ENCODE measurements at regions not wholly inside any gene's neighbourhood (a gene's known extent, or its start where the extent isn't known, plus 50 kb on each side); places are given as distances from the start of the nearest gene placed in this dataset.

DNA sequence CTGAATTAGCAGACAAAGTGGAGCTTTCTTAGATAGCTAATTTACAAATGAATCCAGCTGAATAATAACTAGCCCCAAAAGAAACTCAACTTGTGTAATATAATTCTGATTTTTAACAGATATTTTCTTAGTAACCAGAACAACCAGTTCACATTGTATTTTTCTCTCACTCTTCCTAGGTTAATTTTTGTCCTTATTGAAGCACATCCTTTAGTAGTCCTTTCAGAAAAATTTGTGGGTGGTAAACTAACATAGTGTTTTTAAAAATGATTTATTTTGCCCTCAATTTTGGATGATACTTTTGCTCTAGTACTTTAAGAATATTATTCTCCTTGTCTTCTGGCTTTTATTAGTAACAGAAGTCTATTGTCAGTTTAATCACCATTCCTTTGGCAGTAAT, 190.6 kb upstream of the SLC39A10 start:
- Histone ChIP-seq H3K36me3 (ENCODE audit: control insufficient read depth in 1 of 2, insufficient read depth in 2 of 2, low read length in 1 of 2) (no peaks in the 10 kb centered on the region), H3K27ac (ENCODE audit: low read depth in 1 of 2, low read length in 2 of 2) (no peak overlapping the region), H3K27me3 (ENCODE audit: control insufficient read depth in 1 of 2, insufficient read depth in 2 of 2, low read length in 1 of 2) (no peaks in the 10 kb centered on the region), H3K4me1 (ENCODE audit: control insufficient read depth in 1 of 2, insufficient read depth in 2 of 2, low read length in 2 of 2) (no peaks in the 10 kb centered on the region), H3K9me3 (ENCODE audit: control insufficient read depth, low read length) (no peaks in the 10 kb centered on the region), H3K4me3 (ENCODE audit: low read length in 2 of 2) (no peak overlapping the region)
- ATAC-seq (ENCODE audit: low FRiP score) (no peak), DNase-seq (no peak)
- intact Hi-C loops (cut with DNase I): no loop called here

GRCh38 chr2:195461010-195461409, 196.0 kb upstream of the SLC39A10 start:
- no peak overlapping the region for H3K27ac ChIP-seq (ENCODE audit: low read depth in 1 of 2, low read length in 2 of 2)
- ATAC-seq (ENCODE audit: low FRiP score) (no peak), DNase-seq (no peak)
- 43 to 48% methylated on average over 3 of the region's 3 CpGs for WGBS, 2 donors
- H3K27me3 ChIP-seq (ENCODE audit: control insufficient read depth in 1 of 2, insufficient read depth in 2 of 2, low read length in 1 of 2): no peaks in the 10 kb centered on the region
- no peak overlapping the region for H3K4me3 ChIP-seq (ENCODE audit: low read length in 2 of 2)
- no peaks in the 10 kb centered on the region for H3K4me1 ChIP-seq (ENCODE audit: control insufficient read depth in 1 of 2, insufficient read depth in 2 of 2, low read length in 2 of 2)
- no peaks in the 10 kb centered on the region for H3K36me3 ChIP-seq (ENCODE audit: control insufficient read depth in 1 of 2, insufficient read depth in 2 of 2, low read length in 1 of 2)
- intact Hi-C loops (cut with DNase I): no loop called here
- H3K9me3 ChIP-seq (ENCODE audit: control insufficient read depth, low read length): no peaks in the 10 kb centered on the region

GRCh38 chr2:195458936-195459335, 198.1 kb upstream of the SLC39A10 start:
- Histone ChIP-seq H3K27me3 (ENCODE audit: control insufficient read depth in 1 of 2, insufficient read depth in 2 of 2, low read length in 1 of 2) (no peaks in the 10 kb centered on the region), H3K4me3 (ENCODE audit: low read length in 2 of 2) (no peak overlapping the region), H3K27ac (ENCODE audit: low read depth in 1 of 2, low read length in 2 of 2) (no peak overlapping the region), H3K9me3 (ENCODE audit: control insufficient read depth, low read length) (no peaks in the 10 kb centered on the region), H3K36me3 (ENCODE audit: control insufficient read depth in 1 of 2, insufficient read depth in 2 of 2, low read length in 1 of 2) (no peaks in the 10 kb centered on the region), H3K4me1 (ENCODE audit: control insufficient read depth in 1 of 2, insufficient read depth in 2 of 2, low read length in 2 of 2) (no peaks in the 10 kb centered on the region)
- 61 to 64% methylated on average over 2 of the region's 2 CpGs for WGBS, 2 donors
- ATAC-seq (ENCODE audit: low FRiP score) (no peak), DNase-seq (no peak)
- intact Hi-C loops (cut with DNase I): no loop called here

DNA sequence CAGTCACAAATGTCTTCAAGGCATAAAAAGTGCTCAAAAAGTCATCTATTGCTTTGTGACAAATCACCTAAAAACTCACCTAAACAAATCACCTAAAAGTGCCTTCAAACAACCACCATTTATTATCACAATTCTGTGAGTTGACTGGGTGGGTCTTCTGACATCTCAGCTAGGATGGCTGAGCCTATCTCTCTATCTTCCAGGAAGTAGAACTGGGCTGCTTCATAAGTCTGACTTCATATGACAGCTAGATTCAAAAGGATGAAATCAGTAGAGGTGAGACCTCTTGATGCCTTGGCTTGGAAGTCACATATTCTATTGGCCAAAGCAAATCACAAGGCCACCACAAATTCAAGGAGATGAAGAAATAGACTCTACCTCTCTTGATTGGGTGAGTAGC, 199.2 kb upstream of the SLC39A10 start:
- ATAC-seq (ENCODE audit: low FRiP score): no peak
- Histone ChIP-seq H3K36me3 (ENCODE audit: control insufficient read depth in 1 of 2, insufficient read depth in 2 of 2, low read length in 1 of 2) (no peaks in the 10 kb centered on the region), H3K9me3 (ENCODE audit: control insufficient read depth, low read length) (no peaks in the 10 kb centered on the region), H3K27ac (ENCODE audit: low read depth in 1 of 2, low read length in 2 of 2) (no peak overlapping the region), H3K4me3 (ENCODE audit: low read length in 2 of 2) (no peak overlapping the region), H3K27me3 (ENCODE audit: control insufficient read depth in 1 of 2, insufficient read depth in 2 of 2, low read length in 1 of 2) (no peaks in the 10 kb centered on the region), H3K4me1 (ENCODE audit: control insufficient read depth in 1 of 2, insufficient read depth in 2 of 2, low read length in 2 of 2) (no peaks in the 10 kb centered on the region)
- DNase-seq: no peak
- intact Hi-C loops (cut with DNase I): no loop called here

DNA sequence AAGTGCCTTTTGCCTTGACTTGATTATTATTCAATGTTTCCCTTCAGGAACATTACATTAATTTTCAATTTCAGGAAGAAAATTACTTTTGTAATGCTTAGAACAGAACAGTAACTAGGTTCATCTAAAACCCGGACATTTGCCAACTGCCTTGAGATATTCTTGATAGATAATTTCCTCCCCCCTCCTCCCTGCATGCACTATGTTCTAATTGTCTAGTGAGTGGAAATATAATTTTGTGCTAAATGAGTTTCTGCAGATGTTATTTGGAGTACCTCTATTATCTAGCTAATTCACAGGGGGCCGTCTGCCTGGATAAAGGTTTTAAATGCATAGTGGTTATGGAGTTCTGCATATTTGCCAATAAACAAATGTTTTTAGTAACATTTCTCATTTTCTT, 200.3 kb upstream of the SLC39A10 start:
- no peaks in the 10 kb centered on the region for H3K9me3 ChIP-seq (ENCODE audit: control insufficient read depth, low read length)
- WGBS, 2 donors: 84 to 91% methylated on average over 2 of the region's 2 CpGs
- no peaks in the 10 kb centered on the region for H3K4me1 ChIP-seq (ENCODE audit: control insufficient read depth in 1 of 2, insufficient read depth in 2 of 2, low read length in 2 of 2)
- H3K27me3 ChIP-seq (ENCODE audit: control insufficient read depth in 1 of 2, insufficient read depth in 2 of 2, low read length in 1 of 2): no peaks in the 10 kb centered on the region
- H3K36me3 ChIP-seq (ENCODE audit: control insufficient read depth in 1 of 2, insufficient read depth in 2 of 2, low read length in 1 of 2): no peaks in the 10 kb centered on the region
- H3K27ac ChIP-seq (ENCODE audit: low read depth in 1 of 2, low read length in 2 of 2): no peak overlapping the region
- no peak for DNase-seq
- H3K4me3 ChIP-seq (ENCODE audit: low read length in 2 of 2): no peak overlapping the region
- intact Hi-C loops (cut with DNase I): no loop called here
- ATAC-seq (ENCODE audit: low FRiP score): no peak

GRCh38 chr2:195451160-195451559, 205.9 kb upstream of the SLC39A10 start:
- 84 to 87% methylated on average over 4 of the region's 4 CpGs for WGBS, 2 donors
- Histone ChIP-seq H3K27me3 (ENCODE audit: control insufficient read depth in 1 of 2, insufficient read depth in 2 of 2, low read length in 1 of 2) (no peaks in the 10 kb centered on the region), H3K4me3 (ENCODE audit: low read length in 2 of 2) (no peak overlapping the region), H3K4me1 (ENCODE audit: control insufficient read depth in 1 of 2, insufficient read depth in 2 of 2, low read length in 2 of 2) (no peaks in the 10 kb centered on the region), H3K27ac (ENCODE audit: low read depth in 1 of 2, low read length in 2 of 2) (no peak overlapping the region), H3K36me3 (ENCODE audit: control insufficient read depth in 1 of 2, insufficient read depth in 2 of 2, low read length in 1 of 2) (no peaks in the 10 kb centered on the region), H3K9me3 (ENCODE audit: control insufficient read depth, low read length) (no peaks in the 10 kb centered on the region)
- ATAC-seq (ENCODE audit: low FRiP score) (no peak), DNase-seq (no peak)
- intact Hi-C loops (cut with DNase I): no loop called here

DNA sequence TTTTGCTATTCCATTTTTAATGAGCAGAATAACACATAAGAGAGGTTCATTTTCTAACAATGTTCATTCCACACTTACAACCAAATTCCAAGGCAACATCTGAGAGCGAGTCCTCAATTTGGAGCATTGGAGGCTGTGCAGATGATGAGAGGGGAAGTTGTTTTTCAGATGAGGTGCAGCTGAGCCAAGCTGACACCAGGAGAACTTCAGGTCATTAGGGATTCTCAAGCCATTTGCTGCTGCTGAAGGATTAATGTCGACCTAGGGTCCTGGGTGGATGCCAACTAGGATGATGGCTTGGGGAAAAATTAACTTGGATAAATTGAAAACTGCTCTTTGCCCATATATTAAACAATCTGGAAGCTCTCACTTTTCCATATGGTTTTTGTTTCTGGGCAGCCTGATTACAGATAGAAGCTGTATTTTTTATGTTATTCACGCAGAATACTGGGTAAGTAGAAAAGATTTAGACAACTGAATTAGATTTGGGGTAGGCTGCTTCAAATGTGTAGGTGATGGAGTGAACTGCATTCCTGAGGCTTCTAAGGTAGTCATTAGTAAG, 206.4 kb upstream of the SLC39A10 start:
- no peaks in the 10 kb centered on the region for H3K27me3 ChIP-seq (ENCODE audit: control insufficient read depth in 1 of 2, insufficient read depth in 2 of 2, low read length in 1 of 2)
- DNase-seq (no peak), ATAC-seq (ENCODE audit: low FRiP score) (no peak)
- intact Hi-C loops (cut with DNase I): no loop called here
- H3K36me3 ChIP-seq (ENCODE audit: control insufficient read depth in 1 of 2, insufficient read depth in 2 of 2, low read length in 1 of 2): no peaks in the 10 kb centered on the region
- no peak overlapping the region for H3K4me3 ChIP-seq (ENCODE audit: low read length in 2 of 2)
- H3K9me3 ChIP-seq (ENCODE audit: control insufficient read depth, low read length): no peaks in the 10 kb centered on the region
- no peak overlapping the region for H3K27ac ChIP-seq (ENCODE audit: low read depth in 1 of 2, low read length in 2 of 2)
- WGBS, 2 donors: 56 to 62% methylated on average over 3 of the region's 3 CpGs
- no peaks in the 10 kb centered on the region for H3K4me1 ChIP-seq (ENCODE audit: control insufficient read depth in 1 of 2, insufficient read depth in 2 of 2, low read length in 2 of 2)

GRCh38 chr2:195447323-195447975, 209.6 kb upstream of the SLC39A10 start:
- ATAC-seq (ENCODE audit: low FRiP score) (no peak), DNase-seq (no peak)
- H3K36me3 ChIP-seq (ENCODE audit: control insufficient read depth in 1 of 2, insufficient read depth in 2 of 2, low read length in 1 of 2): no peaks in the 10 kb centered on the region
- intact Hi-C loops (cut with DNase I): no loop called here
- no peak overlapping the region for H3K27ac ChIP-seq (ENCODE audit: low read depth in 1 of 2, low read length in 2 of 2)
- 60 to 64% methylated on average over 5 of the region's 5 CpGs for WGBS, 2 donors
- H3K4me3 ChIP-seq (ENCODE audit: low read length in 2 of 2): no peak overlapping the region
- H3K4me1 ChIP-seq (ENCODE audit: control insufficient read depth in 1 of 2, insufficient read depth in 2 of 2, low read length in 2 of 2): no peaks in the 10 kb centered on the region
- no peaks in the 10 kb centered on the region for H3K9me3 ChIP-seq (ENCODE audit: control insufficient read depth, low read length)
- no peaks in the 10 kb centered on the region for H3K27me3 ChIP-seq (ENCODE audit: control insufficient read depth in 1 of 2, insufficient read depth in 2 of 2, low read length in 1 of 2)

GRCh38 chr2:195445639-195446038, 211.4 kb upstream of the SLC39A10 start:
- intact Hi-C loops (cut with DNase I): no loop called here
- H3K4me1 ChIP-seq (ENCODE audit: control insufficient read depth in 1 of 2, insufficient read depth in 2 of 2, low read length in 2 of 2): no peaks in the 10 kb centered on the region
- no peak for DNase-seq
- peaks cover 3% of the 10 kb centered on the region for H3K9me3 ChIP-seq (ENCODE audit: control insufficient read depth, low read length)
- WGBS, 2 donors: 8 to 9% methylated on average over 1 of the region's 1 CpG
- no peak for ATAC-seq (ENCODE audit: low FRiP score)
- no peak overlapping the region for H3K27ac ChIP-seq (ENCODE audit: low read depth in 1 of 2, low read length in 2 of 2)
- H3K4me3 ChIP-seq (ENCODE audit: low read length in 2 of 2): no peak overlapping the region
- H3K36me3 ChIP-seq (ENCODE audit: control insufficient read depth in 1 of 2, insufficient read depth in 2 of 2, low read length in 1 of 2): no peaks in the 10 kb centered on the region
- H3K27me3 ChIP-seq (ENCODE audit: control insufficient read depth in 1 of 2, insufficient read depth in 2 of 2, low read length in 1 of 2): no peaks in the 10 kb centered on the region

All from aorta (tissue), 5 donors.